OCI-LY1 (cell line): ENCODE measurements at regions not wholly inside any gene's neighbourhood (a gene's known extent, or its start where the extent isn't known, plus 50 kb on each side); places are given as distances from the start of the nearest gene placed in this dataset.

Experiments used
- H2AFZ ChIP-seq: fragments of 200-600 bp; sonication (generic), shearing (Covaris generic); 2 replicates; pipeline ENCODE4 v1.6.0; 2014; ENCODE audit warnings: antibody characterized with exemption, mild to moderate bottlenecking, low read length
- H3F3A ChIP-seq: fragments of 200-600 bp; sonication (generic), shearing (Covaris generic); 2 replicates; pipeline ENCODE4 v1.6.0; 2014; ENCODE audit warnings: mild to moderate bottlenecking, antibody characterized with exemption, low read length, moderate library complexity; ENCODE audit not compliant: insufficient read depth
- H3K27ac ChIP-seq: fragments of 200-600 bp; sonication (generic); 2 replicates; pipeline ENCODE4 v1.5.1; 2014; ENCODE audit warnings: low read length, mixed run types, mild to moderate bottlenecking, low read depth; ENCODE audit not compliant: poor library complexity, severe bottlenecking
- H3K27me3 ChIP-seq: fragments of 200-600 bp; sonication (generic); 2 replicates; pipeline ENCODE4 v1.6.0; 2014; ENCODE audit warnings: antibody characterized with exemption, mild to moderate bottlenecking, low read length, moderate library complexity; ENCODE audit not compliant: insufficient read depth
- H3K36me3 ChIP-seq: fragments of 200-600 bp; sonication (generic); 2 replicates; pipeline ENCODE4 v1.6.1; 2014; ENCODE audit warnings: mild to moderate bottlenecking, antibody characterized with exemption, low read length, moderate library complexity, mixed read lengths; ENCODE audit not compliant: insufficient read depth
- H3K4me1 ChIP-seq: fragments of 200-600 bp; sonication (generic); 2 replicates; pipeline ENCODE4 v1.5.1; 2014; ENCODE audit warnings: mild to moderate bottlenecking, low read length, moderate library complexity; ENCODE audit not compliant: insufficient read depth, severe bottlenecking
- H3K4me2 ChIP-seq: fragments of 200-600 bp; sonication (generic), shearing (Covaris generic); 2 replicates; pipeline ENCODE4 v1.6.1; 2014; ENCODE audit warnings: low read length
- H3K4me3 ChIP-seq: fragments of 200-600 bp; sonication (generic); 2 replicates; pipeline ENCODE4 v1.5.1; 2014; ENCODE audit warnings: low read length, low read depth, mild to moderate bottlenecking, mixed read lengths; ENCODE audit not compliant: poor library complexity, severe bottlenecking
- H3K79me2 ChIP-seq: fragments of 200-600 bp; shearing (Covaris generic); 2 replicates; pipeline ENCODE4 v1.6.1; 2016; ENCODE audit warnings: mixed run types, low read length, mixed read lengths; ENCODE audit not compliant: insufficient read depth
- H3K9ac ChIP-seq: fragments of 200-600 bp; sonication (generic), shearing (Covaris generic); 2 replicates; pipeline ENCODE4 v1.6.1; 2014; ENCODE audit warnings: mild to moderate bottlenecking, low read length, mixed read lengths
- H3K9me2 ChIP-seq: fragments of 200-600 bp; sonication (generic), shearing (Covaris generic); 2 replicates; pipeline ENCODE4 v1.6.1; 2014; ENCODE audit warnings: low read depth, mild to moderate bottlenecking, low read length, mixed read lengths
- H3K9me3 ChIP-seq: fragments of 200-600 bp; shearing (Covaris generic); 2 replicates; pipeline ENCODE4 v1.6.1; 2014; ENCODE audit warnings: low read length, mixed read lengths
- H4K20me1 ChIP-seq: fragments of 200-600 bp; sonication (generic), shearing (Covaris generic); 2 replicates; pipeline ENCODE4 v1.6.0; 2016; ENCODE audit warnings: mild to moderate bottlenecking, low read length; ENCODE audit not compliant: insufficient read depth
- EZH2 ChIP-seq: fragments of 200-600 bp; sonication (generic), shearing (Covaris generic); IDR thresholded peaks from 2 replicates; pipeline ENCODE4 v1.8.0; 2017; ENCODE audit warnings: borderline replicate concordance, mixed run types, mild to moderate bottlenecking, antibody characterized with exemption, low read length, moderate library complexity, mixed read lengths
- TF ChIP-seq, protein P1 (sequence below): fragments of 200-600 bp; sonication (generic), shearing (Covaris generic); IDR thresholded peaks from 2 replicates; pipeline ENCODE4 v1.5.1; 2017; ENCODE audit warnings: mild to moderate bottlenecking, antibody characterized with exemption, low read length, moderate library complexity, mixed read lengths

DNA sequence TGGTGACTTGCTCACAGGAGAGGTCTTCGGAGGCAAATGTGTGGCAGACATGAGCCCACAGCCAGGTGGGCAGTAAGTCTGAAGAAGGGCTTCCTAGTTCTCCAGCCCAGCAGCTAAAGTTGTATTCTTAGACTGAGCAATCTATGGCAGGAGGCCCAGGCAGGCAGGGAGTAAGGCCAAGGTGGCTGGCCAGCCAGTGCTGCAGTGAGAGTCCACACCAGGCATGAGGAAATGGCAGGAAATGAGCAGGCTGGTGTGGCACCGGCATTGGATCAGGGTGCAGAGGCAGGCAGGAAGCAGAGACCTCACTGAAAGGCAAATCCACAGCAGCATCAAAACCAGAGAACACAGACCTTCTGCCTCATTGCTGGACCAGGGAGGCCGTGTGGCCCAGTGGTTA is 84.6 kb upstream of the PDE1C start:
- H2AFZ ChIP-seq = no peak overlapping the region
- no peak overlapping the region for H3K4me2 ChIP-seq
- H3K9me2 ChIP-seq = no peaks in the 10 kb centered on the region
- no peaks in the 10 kb centered on the region for H3K27me3 ChIP-seq
- no peaks in the 10 kb centered on the region for H4K20me1 ChIP-seq
- TF ChIP-seq, protein P1, sequence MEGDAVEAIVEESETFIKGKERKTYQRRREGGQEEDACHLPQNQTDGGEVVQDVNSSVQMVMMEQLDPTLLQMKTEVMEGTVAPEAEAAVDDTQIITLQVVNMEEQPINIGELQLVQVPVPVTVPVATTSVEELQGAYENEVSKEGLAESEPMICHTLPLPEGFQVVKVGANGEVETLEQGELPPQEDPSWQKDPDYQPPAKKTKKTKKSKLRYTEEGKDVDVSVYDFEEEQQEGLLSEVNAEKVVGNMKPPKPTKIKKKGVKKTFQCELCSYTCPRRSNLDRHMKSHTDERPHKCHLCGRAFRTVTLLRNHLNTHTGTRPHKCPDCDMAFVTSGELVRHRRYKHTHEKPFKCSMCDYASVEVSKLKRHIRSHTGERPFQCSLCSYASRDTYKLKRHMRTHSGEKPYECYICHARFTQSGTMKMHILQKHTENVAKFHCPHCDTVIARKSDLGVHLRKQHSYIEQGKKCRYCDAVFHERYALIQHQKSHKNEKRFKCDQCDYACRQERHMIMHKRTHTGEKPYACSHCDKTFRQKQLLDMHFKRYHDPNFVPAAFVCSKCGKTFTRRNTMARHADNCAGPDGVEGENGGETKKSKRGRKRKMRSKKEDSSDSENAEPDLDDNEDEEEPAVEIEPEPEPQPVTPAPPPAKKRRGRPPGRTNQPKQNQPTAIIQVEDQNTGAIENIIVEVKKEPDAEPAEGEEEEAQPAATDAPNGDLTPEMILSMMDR = no peak
- H3K9ac ChIP-seq = no peak overlapping the region
- no peaks in the 10 kb centered on the region for H3F3A ChIP-seq
- no peak overlapping the region for H3K4me3 ChIP-seq
- no peaks in the 10 kb centered on the region for H3K36me3 ChIP-seq
- H3K79me2 ChIP-seq = no peaks in the 10 kb centered on the region
- H3K27ac ChIP-seq = no peak overlapping the region
- no peaks in the 10 kb centered on the region for H3K9me3 ChIP-seq
- H3K4me1 ChIP-seq = no peaks in the 10 kb centered on the region

DNA sequence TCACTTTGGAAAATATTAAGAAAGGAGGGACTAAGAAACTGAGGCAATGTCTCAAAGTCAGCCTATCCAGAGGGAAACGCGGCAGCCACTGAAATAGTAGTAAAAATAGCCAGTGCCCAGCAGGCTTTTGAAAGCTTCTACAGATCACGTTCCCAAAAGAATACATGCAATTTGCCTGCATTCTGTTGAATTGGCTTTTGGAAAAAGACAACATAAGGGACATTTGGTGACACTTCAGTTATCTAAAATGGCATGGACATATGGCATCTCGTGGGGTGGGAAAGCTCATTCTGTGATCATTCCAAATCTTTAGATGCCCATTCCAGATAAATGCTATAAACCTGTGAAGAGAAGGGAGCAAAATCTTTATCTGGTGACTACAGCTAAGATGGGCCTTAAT is 82.8 kb upstream of the PDE1C start:
- Histone ChIP-seq H3K4me2 (no peak overlapping the region), H3K4me3 (no peak overlapping the region), H3K79me2 (no peaks in the 10 kb centered on the region), H3K36me3 (no peaks in the 10 kb centered on the region), H3K4me1 (no peaks in the 10 kb centered on the region), H3K27ac (no peak overlapping the region), H3F3A (no peaks in the 10 kb centered on the region), H2AFZ (no peak overlapping the region), H3K9me3 (no peaks in the 10 kb centered on the region), H3K9me2 (no peaks in the 10 kb centered on the region), H3K9ac (no peak overlapping the region), H4K20me1 (no peaks in the 10 kb centered on the region), H3K27me3 (no peaks in the 10 kb centered on the region)
- TF ChIP-seq, protein P1 = no peak
- TF ChIP-seq EZH2 = no peak

DNA sequence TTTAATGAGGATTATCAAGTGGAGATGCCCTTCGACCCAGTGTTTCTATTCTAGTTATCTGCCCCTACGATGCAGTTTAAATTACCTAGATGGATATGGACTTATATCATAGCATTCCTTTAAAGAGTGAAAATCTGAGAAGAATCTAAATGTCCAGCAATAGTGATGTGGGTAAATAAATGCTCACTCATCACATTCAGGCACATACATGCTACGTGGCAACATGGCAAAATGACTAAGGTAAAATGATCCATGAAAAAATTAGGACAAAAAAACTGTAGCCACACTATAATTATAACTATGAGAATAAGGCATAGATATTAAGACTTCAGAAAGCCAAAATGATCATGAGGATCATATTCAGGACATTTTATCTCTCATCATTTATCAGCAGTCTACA is 82.4 kb upstream of the PDE1C start:
- H3K79me2 ChIP-seq = no peaks in the 10 kb centered on the region
- no peaks in the 10 kb centered on the region for H3F3A ChIP-seq
- H3K4me3 ChIP-seq = no peak overlapping the region
- no peaks in the 10 kb centered on the region for H3K36me3 ChIP-seq
- no peak overlapping the region for H2AFZ ChIP-seq
- no peaks in the 10 kb centered on the region for H3K4me1 ChIP-seq
- no peaks in the 10 kb centered on the region for H3K27me3 ChIP-seq
- no peak for TF ChIP-seq EZH2
- TF ChIP-seq, protein P1 = no peak
- no peaks in the 10 kb centered on the region for H4K20me1 ChIP-seq
- H3K27ac ChIP-seq = no peak overlapping the region
- H3K9me3 ChIP-seq = no peaks in the 10 kb centered on the region
- H3K9ac ChIP-seq = no peak overlapping the region
- no peak overlapping the region for H3K4me2 ChIP-seq
- no peaks in the 10 kb centered on the region for H3K9me2 ChIP-seq
